ENCODE measurements at regions not wholly inside any gene's neighbourhood (a gene's known extent, or its start where the extent isn't known, plus 50 kb on each side); places are given as distances from the start of the nearest gene placed in this dataset.

GRCh38 chr4:96626023-96626422 is 786.1 kb downstream of the PDHA2 start:
- TF ChIP-seq CTCF (IDR thresholded peaks at IDR 0.05) = no peak
- TF ChIP-seq ZFX (IDR thresholded peaks at IDR 0.05; ENCODE audit: borderline replicate concordance) = no peak

All from 22Rv1 (cell line).